Nucleus accumbens (tissue), 56 donors: ENCODE measurements at regions not wholly inside any gene's neighbourhood (a gene's known extent, or its start where the extent isn't known, plus 50 kb on each side); places are given as distances from the start of the nearest gene placed in this dataset.

Experiments
- DNase-seq, 56 donors: peaks; one replicate each; lab custom pipeline; 2025; lab: John Stamatoyannopoulos, UW

DNA sequence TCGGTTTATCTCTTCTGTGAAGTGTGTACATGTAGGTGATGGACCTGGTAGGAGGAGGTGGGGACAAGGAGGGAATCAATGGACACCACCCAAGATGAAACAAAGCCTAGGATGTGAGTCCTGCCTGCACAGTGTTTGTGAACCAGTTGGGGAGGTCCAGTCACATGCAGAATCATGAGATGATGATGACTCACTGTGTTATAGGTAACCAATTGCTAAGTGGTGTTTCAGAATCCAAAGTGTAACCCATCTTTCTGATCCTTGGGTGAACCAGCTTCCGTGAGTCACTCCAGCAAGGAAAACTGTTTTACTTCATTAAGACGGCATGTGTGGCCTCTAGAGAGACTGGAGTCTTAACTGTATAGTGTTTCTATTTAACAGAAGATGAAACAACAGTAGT is 57.9 kb upstream of the HPF1 start:
- no peak for DNase-seq

DNA sequence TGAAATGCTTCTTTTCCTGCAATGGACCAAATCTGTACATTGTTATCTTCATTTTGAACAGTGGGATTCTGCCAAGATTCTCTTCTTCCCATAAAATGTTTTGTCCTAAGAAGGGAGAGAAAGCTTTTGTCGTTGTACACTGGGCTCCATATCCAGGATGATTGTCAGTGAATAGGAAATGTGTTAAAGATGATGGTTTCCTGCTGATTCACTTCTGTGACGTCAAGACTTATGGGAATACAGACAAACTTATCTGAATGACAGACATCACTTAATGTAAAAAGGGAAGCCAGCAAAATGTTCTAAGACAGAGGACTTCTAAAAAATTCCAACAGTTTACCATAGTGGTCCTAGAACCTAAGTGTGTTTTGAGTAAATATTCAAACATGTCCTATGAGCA is 53.7 kb upstream of the HPF1 start:
- DNase-seq: no peak

DNA sequence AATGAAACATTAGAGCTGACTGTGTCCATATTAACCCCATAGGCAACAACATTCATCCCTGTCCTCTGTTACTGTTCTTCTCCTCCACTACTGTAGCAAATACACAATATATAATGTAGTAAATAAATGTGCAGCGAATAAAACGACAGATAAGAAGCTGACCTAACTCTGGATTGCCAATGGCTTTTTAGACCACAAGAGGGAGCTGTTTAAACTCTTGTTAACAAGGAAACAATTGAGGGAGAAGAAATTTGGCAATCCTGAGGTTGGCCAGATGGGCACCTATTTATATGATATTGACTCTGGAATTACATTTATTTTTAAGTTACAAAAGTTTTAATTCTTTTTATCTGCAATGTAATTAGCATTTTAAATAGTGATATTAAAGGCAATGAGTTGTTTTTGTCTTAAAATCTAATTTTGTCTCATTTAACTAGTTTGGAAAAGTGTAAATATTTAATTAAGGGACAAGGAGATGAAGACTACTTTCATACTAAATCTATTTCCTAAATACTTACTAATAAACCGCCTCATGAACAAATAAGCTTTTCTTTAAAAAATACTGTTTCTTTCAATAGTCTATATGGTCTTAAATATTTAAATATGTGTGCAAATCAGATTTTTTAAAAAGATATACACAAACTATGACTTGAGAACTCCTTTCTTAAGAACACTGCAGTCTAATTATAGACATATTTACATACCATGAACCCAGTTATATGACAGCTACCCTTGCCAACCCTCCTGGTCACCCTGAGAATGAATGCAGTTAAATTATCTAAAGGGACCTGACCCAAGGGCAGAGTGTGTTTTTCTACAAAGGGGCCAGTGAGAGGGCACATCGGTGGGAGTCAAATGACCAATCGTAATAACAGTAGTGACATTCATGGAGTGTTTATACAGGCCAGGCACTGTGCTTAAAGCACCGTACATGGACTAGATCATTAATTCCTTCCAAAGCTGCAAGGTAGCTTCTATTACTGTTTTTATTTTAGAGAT is 52.9 kb upstream of the HPF1 start:
- DNase-seq: peak in 11 of 56 donors; percentile 1 to 46 (median 11)

DNA sequence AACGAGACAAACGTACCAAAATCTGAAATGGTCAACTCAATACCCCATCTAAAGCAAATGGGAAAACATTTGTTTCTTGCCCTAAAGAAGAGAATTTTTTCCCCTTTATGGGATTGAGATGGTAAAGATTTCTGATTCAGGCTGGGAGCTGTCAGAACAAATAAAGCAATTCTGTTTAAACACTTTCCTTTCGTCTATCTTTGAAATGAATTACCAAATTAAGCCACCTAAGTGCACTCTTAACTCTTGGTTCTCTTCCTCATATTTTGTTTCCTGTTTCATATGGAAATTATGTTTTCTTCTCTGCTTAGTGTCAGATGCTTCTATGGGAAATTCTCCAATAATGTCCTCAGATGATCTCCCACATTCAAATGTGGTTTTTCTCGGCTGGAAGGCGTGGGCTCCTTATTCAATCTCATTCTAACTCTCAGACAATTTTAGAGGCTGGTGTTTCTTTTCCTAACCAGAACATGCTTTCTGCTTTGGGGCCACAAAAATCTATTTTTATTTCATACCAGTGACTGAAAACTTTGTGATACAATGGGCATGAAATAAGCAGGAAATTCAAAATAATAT is 50.3 kb upstream of the HPF1 start:
- DNase-seq: no peak
